GM21515 (cell line): ENCODE measurements at regions not wholly inside any gene's neighbourhood (a gene's known extent, or its start where the extent isn't known, plus 50 kb on each side); places are given as distances from the start of the nearest gene placed in this dataset.

Experiments
- ATAC-seq: cut with Tn5 transposase; IDR thresholded peaks from one replicate; pipeline ENCODE4 v1.9.1; 2021; ENCODE audit not compliant: unreplicated experiment

- ATAC-seq: no peak
Observed at GRCh38 chr2:236317938-236318396, 53.8 kb upstream of the ASB18 start.

GRCh38 chr2:236318401-236318800 is 54.2 kb upstream of the ASB18 start:
- no peak for ATAC-seq

- no peak for ATAC-seq
Observed at GRCh38 chr2:236319036-236319435, 54.8 kb upstream of the ASB18 start.

- no peak for ATAC-seq
Observed at GRCh38 chr2:236321415-236321814, 57.2 kb upstream of the ASB18 start.

GRCh38 chr2:236333417-236334121 is 69.4 kb upstream of the ASB18 start:
- no peak for ATAC-seq

- no peak for ATAC-seq
Observed at GRCh38 chr2:236334122-236334876, 70.1 kb upstream of the ASB18 start.

- ATAC-seq: no peak
Observed at GRCh38 chr2:236335696-236336574, 71.7 kb upstream of the ASB18 start.

- no peak for ATAC-seq
Observed at GRCh38 chr2:236336575-236337464, 72.6 kb upstream of the ASB18 start.

- ATAC-seq: no peak
Observed at GRCh38 chr2:236337465-236338325, 73.5 kb upstream of the ASB18 start.

- no peak for ATAC-seq
Observed at GRCh38 chr2:236338495-236339184, 74.4 kb upstream of the ASB18 start.

- no peak for ATAC-seq
Observed at GRCh38 chr2:236340251-236340650, 76.0 kb upstream of the ASB18 start.

- ATAC-seq: no peak
Observed at GRCh38 chr2:236341067-236341466, 76.9 kb upstream of the ASB18 start.

- ATAC-seq: no peak
Observed at GRCh38 chr2:236341721-236342120, 77.5 kb upstream of the ASB18 start.

GRCh38 chr2:236342507-236342906 is 78.3 kb upstream of the ASB18 start:
- ATAC-seq: no peak

- no peak for ATAC-seq
Observed at GRCh38 chr2:236342951-236343350, 78.7 kb upstream of the ASB18 start.

GRCh38 chr2:236343400-236344161 is 79.4 kb upstream of the ASB18 start:
- ATAC-seq: peak; percentile 62

GRCh38 chr2:236344446-236344845 is 80.2 kb upstream of the ASB18 start:
- ATAC-seq: no peak

GRCh38 chr2:236345081-236345714 is 81.0 kb upstream of the ASB18 start:
- no peak for ATAC-seq
